Endothelial cell of umbilical vein (primary cell): ENCODE measurements at regions not wholly inside any gene's neighbourhood (a gene's known extent, or its start where the extent isn't known, plus 50 kb on each side); places are given as distances from the start of the nearest gene placed in this dataset.

ENCODE experiments used
- POLR2A ChIP-seq: IDR thresholded peaks from 2 replicates; pipeline ENCODE4 v1.6.1; 2012; ENCODE audit warnings: low read depth, mild to moderate bottlenecking, control low read depth, low read length
- POLR2AphosphoS5 ChIP-seq: IDR thresholded peaks from 2 replicates; pipeline ENCODE4 v1.6.1; 2012; ENCODE audit warnings: low read depth, mild to moderate bottlenecking, control low read depth, low read length, moderate library complexity; ENCODE audit not compliant: insufficient read depth

GRCh38 chrX:739611-740010 lies 109.0 kb downstream of the SHOX start:
- no peak for TF ChIP-seq POLR2AphosphoS5
- no peak for TF ChIP-seq POLR2A
